ENCODE measurements at regions not wholly inside any gene's neighbourhood (a gene's known extent, or its start where the extent isn't known, plus 50 kb on each side); places are given as distances from the start of the nearest gene placed in this dataset.
A peak's percentile ranks its signal among the peaks of the same experiment; 100 is the strongest.

- DNase-seq = no peak
Observed at GRCh38 chr1:185427776-185428175, 110.7 kb upstream of the IVNS1ABP start.

DNA sequence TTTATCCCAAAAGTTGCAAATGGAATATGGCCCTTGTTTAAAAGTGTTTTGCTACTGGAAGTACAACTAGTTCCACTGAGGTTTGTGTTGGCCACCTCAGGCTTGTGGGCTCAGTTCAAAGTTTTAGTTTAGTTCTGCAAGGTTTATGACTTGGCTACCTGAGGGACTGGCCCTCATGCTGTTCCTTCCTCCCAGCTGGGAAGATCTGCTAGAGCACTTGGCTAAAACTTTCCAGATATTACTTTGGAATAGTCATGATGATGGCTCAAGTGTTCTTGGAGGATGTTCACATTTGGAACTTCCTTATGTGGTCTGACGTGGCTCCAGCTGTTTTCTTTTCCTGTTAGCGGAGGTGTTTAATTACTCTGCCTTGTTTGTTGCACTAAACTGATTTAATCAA, 110.2 kb upstream of the IVNS1ABP start:
- DNase-seq = no peak

DNA sequence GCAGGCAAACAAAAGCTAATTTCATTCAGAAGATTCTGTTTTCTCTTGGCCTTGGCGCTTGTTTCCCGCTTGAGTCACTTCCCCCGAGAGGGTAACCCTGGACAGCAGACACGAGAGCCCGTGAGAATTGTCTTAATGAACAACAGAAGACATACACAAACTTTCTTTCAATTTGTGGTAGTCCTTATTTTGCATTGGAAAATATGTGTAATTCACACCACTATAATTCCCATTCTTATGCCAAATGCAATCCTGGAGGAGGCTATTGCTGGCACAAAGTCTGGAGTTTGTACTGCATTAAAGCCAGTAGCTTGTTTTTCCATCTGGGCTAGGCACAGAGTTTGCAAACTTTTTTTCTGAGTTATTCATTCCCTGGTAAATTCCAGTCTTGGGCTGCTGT, 109.8 kb upstream of the IVNS1ABP start:
- DNase-seq = no peak

DNA sequence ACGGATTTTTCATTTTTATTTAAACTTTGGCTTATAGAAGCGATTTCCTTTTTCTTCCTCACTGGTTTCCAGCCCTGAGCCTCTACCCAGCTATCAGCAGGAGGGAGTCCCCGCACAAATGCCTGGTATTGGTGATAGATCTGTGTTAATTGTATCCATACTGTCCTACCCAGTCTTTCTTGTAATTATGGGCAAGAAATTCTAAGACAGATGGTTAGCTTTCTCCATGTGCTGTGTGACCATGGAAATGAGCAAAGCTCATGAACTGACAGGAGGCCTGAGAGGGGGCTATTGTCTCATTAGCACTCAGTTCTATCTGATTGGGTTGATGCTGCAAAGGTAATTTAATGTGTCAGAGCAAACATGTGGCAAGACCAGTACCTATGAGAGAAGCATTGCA, 108.1 kb upstream of the IVNS1ABP start:
- DNase-seq = no peak

GRCh38 chr1:185421485-185422107, 104.6 kb upstream of the IVNS1ABP start:
- no peak for DNase-seq

DNA sequence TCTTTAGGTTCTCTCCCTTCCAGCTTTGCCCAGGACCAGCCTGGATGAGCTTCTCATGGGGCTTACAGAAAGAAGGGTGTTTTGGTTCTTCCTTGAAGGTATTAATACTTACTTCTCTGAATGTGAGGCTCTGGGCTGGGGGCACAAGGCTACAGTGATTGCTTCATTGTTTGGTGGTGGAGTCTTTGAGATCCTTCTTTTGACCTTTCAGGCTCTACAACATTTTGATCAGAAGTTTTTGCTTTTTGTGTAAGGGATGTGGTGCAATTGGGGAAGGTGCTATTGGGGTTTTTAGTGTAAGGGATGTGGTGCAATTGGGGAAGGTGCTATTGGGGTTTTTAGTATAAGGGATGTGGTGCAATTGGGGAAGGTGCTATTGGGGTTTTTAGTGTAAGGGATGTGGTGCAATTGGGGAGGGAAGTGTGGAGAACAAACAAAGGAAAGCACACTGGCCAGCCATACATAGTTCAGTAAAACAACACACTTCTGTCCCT, 103.6 kb upstream of the IVNS1ABP start:
- DNase-seq = no peak

GRCh38 chr1:185419718-185420117, 102.7 kb upstream of the IVNS1ABP start:
- no peak for DNase-seq

GRCh38 chr1:185418472-185418871, 101.4 kb upstream of the IVNS1ABP start:
- DNase-seq = no peak

- DNase-seq = peak in 1 of 2 experiments; percentile 17
Observed at GRCh38 chr1:185412385-185413087, 95.5 kb upstream of the IVNS1ABP start.

DNA sequence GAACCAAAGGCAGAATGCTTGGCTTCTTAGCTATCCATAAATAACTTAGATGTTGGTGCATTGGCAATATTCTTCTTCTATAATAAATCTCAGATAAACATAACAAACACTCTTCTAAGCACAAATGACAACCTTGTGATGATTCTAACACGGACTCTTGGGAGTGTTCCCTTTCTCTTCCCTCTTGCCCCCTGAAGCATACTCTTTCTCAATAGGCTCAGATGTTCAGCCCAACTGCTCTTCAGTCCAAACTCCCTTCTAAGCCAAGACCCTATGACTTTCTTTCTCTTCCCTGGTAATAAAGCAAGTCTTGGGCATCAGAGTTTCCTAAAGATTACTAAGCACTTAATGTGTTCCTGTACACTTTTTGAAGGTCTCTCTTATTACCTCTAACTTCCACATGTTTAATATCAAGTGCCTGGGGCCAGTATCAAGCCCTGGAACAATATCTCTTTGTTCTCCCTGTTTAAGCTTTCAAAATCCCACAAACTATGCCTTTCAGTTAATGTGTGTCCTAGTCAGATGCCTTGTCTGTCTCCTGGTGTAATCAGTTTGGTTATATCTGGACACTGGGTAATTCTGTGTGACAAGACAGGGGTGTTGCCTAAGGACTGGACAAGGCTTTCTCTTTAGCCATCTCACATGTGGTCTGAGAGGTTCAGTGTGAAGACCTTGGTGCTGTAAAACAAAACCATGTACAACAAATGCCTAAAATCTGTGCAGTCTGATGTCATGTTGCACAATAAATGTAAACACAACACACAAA, 92.9 kb upstream of the IVNS1ABP start:
- no peak for DNase-seq

- DNase-seq = no peak
Observed at GRCh38 chr1:185409345-185409744, 92.3 kb upstream of the IVNS1ABP start.

GRCh38 chr1:185408700-185409270, 91.7 kb upstream of the IVNS1ABP start:
- DNase-seq = no peak

GRCh38 chr1:185406691-185407009, 89.6 kb upstream of the IVNS1ABP start:
- no peak for DNase-seq

- no peak for DNase-seq
Observed at GRCh38 chr1:185406006-185406690, 89.1 kb upstream of the IVNS1ABP start.

- no peak for DNase-seq
Observed at GRCh38 chr1:185404907-185405568, 88.0 kb upstream of the IVNS1ABP start.

- no peak for DNase-seq
Observed at GRCh38 chr1:185404291-185404690, 87.2 kb upstream of the IVNS1ABP start.

DNA sequence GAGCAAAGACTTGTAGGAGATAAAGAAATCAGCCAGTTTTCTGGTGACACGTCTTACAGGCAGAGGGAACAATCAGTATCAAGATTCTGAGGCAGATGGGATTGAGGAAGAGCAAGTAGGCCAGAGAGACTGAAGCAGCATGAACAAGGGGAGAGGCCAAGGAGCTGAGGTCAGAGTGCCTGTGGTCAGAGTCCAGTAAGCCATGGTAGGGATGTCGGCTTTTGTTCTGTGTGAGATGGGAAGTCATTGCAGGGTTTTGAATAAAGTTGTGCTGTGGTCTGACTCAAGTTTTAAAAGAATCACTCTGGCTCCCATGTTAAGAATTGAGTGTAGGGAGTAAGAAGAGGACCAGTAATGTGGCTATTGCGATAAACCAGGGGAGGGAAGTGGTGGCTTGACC, 85.9 kb upstream of the IVNS1ABP start:
- no peak for DNase-seq

DNA sequence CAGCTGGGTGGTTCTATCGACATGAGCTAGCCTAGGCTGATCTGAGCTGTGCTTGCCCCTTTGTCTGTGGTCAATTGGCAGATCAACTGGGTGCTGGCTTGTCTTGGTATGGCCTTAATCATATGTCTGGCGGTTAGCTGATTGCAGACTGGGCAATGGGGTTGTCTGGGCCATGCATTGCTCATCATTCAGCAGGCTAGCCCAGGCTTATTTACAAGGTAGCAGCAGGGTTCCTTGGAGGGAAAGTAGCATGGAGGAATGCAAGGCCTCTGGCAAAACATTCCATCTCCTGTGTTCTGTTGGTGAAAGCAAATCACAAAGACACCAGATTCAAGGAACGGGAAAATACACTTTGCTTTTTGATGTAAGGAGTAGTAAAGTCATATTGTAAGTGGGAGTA, 84.0 kb upstream of the IVNS1ABP start:
- DNase-seq = no peak

DNA sequence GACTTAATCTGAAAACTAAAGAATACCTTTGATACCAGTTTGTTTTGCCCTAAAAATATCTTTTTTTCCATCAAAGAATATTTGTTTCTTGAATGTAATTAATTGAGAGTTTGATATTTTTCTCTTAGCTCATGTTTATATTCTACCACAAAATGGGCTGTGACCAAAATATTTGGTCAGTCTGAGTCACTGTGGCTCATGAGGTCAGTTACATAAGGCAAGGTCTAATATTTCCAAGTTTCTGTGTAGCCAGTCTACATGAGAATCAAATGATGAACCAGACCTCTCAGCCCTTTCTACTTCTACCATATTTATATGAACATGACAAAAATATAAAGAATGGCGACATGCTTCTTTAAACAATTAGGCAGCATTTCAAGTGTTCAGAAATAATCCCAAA, 83.0 kb upstream of the IVNS1ABP start:
- no peak for DNase-seq

DNA sequence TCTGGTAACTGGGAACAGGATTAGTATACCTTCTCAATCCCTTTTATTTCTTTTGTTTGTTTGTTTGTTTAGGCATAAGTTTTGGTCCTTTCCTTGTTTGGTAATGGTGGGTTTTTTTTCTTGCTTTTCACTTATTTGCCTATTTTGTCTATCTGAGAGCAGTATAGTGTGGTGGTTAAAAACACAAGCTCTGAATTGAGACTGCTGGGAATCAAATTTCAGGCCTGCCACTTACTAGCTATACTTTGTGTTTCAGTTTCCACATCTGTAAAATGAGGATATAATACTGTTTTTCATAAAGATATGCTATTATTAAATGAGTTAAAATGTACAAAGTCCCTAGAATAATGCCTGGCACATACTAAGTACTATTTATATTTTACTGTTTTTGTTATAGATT, 81.6 kb upstream of the IVNS1ABP start:
- no peak for DNase-seq

DNA sequence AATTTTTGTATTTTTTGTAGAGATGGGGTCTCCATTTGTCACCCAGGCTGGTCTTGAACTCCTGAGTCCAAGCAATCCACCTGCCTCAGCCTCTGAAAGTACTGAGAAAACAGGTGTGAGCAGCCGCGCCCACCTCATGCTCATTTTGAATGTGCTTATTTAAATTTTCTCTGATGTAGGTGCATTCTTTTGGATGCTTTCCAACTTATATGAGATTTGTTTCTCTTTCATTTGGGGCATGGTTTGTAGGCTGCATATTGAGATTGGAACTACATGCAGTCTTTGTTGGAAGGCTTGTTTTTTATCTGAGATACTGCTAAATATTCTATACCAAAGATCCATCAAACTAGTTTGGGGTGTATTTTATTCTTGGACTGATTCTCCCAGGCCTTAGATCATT, 81.0 kb upstream of the IVNS1ABP start:
- DNase-seq = no peak

- no peak for DNase-seq
Observed at GRCh38 chr1:185397183-185397582, 80.1 kb upstream of the IVNS1ABP start.

DNA sequence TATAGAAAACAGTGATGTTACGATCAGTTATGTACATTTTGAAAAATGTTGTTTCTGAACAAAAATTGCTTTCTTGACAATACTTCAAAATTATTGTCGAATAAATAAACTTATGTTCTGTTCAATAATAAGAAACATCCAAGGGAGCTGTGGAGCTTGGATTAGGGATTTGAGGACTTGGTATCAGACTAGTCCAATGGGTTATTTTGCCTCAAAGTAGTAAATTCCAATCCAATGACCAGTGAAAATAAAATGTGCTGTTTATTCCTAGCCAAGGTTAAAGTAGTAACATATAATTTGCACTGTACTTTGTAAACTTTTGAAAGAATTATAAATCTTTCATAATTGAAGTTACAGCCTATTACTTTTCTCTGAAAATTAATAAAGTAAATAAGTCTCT, 79.1 kb upstream of the IVNS1ABP start:
- DNase-seq = no peak
